DND-41 (cell line): ENCODE measurements at regions not wholly inside any gene's neighbourhood (a gene's known extent, or its start where the extent isn't known, plus 50 kb on each side); places are given as distances from the start of the nearest gene placed in this dataset.

Experiments
- ATAC-seq: fragments of 200-7000 bp; cut with Tn5 transposase; 3 replicates; pipeline ENCODE4 v1.9.1; 2021; ENCODE audit warnings: low read depth; ENCODE audit not compliant: insufficient read depth
- DNase-seq: peaks from one replicate; pipeline ENCODE4 v3.0.0-alpha.2; 2020
- H2AFZ ChIP-seq: 2 replicates; pipeline ENCODE4 v1.6.0; 2012; ENCODE audit warnings: low read depth, low read length
- H3K27ac ChIP-seq: 2 replicates; pipeline ENCODE4 v1.5.1; 2012; ENCODE audit warnings: low read length, inconsistent platforms
- H3K27me3 ChIP-seq: fragments of 200-600 bp; sonication (generic); 2 replicates; pipeline ENCODE4 v1.6.0; 2012; ENCODE audit warnings: low read length, mild to moderate bottlenecking, inconsistent platforms; ENCODE audit not compliant: insufficient read depth, poor library complexity
- H3K36me3 ChIP-seq: 2 replicates; pipeline ENCODE4 v1.5.1; 2012; ENCODE audit warnings: low read length, inconsistent platforms; ENCODE audit not compliant: insufficient read depth
- H3K4me1 ChIP-seq: 2 replicates; pipeline ENCODE4 v1.5.1; 2012; ENCODE audit warnings: mild to moderate bottlenecking, low read length; ENCODE audit not compliant: insufficient read depth
- H3K4me2 ChIP-seq: 2 replicates; pipeline ENCODE4 v1.6.0; 2012; ENCODE audit warnings: mild to moderate bottlenecking, moderate library complexity, low read length, inconsistent platforms; ENCODE audit not compliant: insufficient read depth
- H3K4me3 ChIP-seq, 2 experiments: fragments of 200-600 bp in 1 of 2; shearing (Covaris generic) in 1 of 2; 2 replicates each; pipeline ENCODE4 v1.5.1; 2012 to 2016; ENCODE audit warnings: inconsistent platforms in 2 of 2, low read length in 2 of 2, mild to moderate bottlenecking in 2 of 2, low read depth in 1 of 2, moderate library complexity in 1 of 2
- H3K79me2 ChIP-seq: 2 replicates; pipeline ENCODE4 v1.6.0; 2012; ENCODE audit warnings: low read length, inconsistent platforms; ENCODE audit not compliant: insufficient read depth
- H3K9ac ChIP-seq: 2 replicates; pipeline ENCODE4 v1.6.0; 2012; ENCODE audit warnings: low read depth, mild to moderate bottlenecking, inconsistent platforms, low read length, moderate library complexity
- H3K9me3 ChIP-seq: 2 replicates; pipeline ENCODE4 v1.5.1; 2012; ENCODE audit warnings: low read length, moderate library complexity, mild to moderate bottlenecking, inconsistent platforms; ENCODE audit not compliant: insufficient read depth, severe bottlenecking
- H4K20me1 ChIP-seq: 2 replicates; pipeline ENCODE4 v1.6.0; 2012; ENCODE audit warnings: low read length; ENCODE audit not compliant: insufficient read depth
- EZH2 ChIP-seq: IDR thresholded peaks from 3 replicates; pipeline ENCODE4 v1.6.1; 2012; ENCODE audit warnings: borderline replicate concordance, low read depth, mild to moderate bottlenecking, moderate library complexity, low read length, inconsistent platforms; ENCODE audit not compliant: severe bottlenecking
- TF ChIP-seq, protein P1 (sequence below): IDR thresholded peaks from 2 replicates; pipeline ENCODE4 v1.5.1; 2012; ENCODE audit warnings: borderline replicate concordance, low read length, moderate library complexity, mild to moderate bottlenecking; ENCODE audit not compliant: poor library complexity, severe bottlenecking; ENCODE audit errors: extremely low read depth

DNA sequence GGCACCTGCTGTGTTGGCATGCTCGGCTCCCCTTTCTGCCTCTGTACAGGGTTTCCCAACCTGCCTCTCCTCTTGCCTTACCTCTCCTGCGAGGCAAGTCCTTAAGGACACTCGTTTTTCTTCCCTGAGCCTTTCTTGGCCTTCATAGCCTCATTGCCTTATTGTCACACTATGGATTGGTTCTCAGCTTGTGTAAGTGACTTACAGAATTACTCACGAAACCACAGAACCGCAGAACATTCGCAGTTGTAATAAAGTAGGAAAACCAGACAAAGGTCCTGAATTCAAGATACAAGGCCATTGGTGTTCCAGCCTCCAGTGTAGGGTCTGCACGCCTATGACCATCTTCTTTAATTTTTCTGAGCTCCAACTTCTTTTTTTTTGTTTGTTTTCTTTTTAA is 317.6 kb upstream of the SMIM21 start:
- H3K27me3 ChIP-seq, result peaks cover 10% of the 10 kb centered on the region
- no peaks in the 10 kb centered on the region for H4K20me1 ChIP-seq
- H3K79me2 ChIP-seq, result no peaks in the 10 kb centered on the region
- TF ChIP-seq, protein P1, sequence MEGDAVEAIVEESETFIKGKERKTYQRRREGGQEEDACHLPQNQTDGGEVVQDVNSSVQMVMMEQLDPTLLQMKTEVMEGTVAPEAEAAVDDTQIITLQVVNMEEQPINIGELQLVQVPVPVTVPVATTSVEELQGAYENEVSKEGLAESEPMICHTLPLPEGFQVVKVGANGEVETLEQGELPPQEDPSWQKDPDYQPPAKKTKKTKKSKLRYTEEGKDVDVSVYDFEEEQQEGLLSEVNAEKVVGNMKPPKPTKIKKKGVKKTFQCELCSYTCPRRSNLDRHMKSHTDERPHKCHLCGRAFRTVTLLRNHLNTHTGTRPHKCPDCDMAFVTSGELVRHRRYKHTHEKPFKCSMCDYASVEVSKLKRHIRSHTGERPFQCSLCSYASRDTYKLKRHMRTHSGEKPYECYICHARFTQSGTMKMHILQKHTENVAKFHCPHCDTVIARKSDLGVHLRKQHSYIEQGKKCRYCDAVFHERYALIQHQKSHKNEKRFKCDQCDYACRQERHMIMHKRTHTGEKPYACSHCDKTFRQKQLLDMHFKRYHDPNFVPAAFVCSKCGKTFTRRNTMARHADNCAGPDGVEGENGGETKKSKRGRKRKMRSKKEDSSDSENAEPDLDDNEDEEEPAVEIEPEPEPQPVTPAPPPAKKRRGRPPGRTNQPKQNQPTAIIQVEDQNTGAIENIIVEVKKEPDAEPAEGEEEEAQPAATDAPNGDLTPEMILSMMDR, result no peak
- no peak for TF ChIP-seq EZH2
- no peak overlapping the region for H3K4me2 ChIP-seq
- H3K27ac ChIP-seq, result no peak overlapping the region
- ATAC-seq, result no peak
- no peak overlapping the region for H3K9ac ChIP-seq
- no peaks in the 10 kb centered on the region for H3K36me3 ChIP-seq
- no peak overlapping the region for H2AFZ ChIP-seq
- H3K4me3 ChIP-seq, result no peak overlapping the region
- DNase-seq, result no peak
- no peaks in the 10 kb centered on the region for H3K4me1 ChIP-seq
- H3K9me3 ChIP-seq, result no peaks in the 10 kb centered on the region

DNA sequence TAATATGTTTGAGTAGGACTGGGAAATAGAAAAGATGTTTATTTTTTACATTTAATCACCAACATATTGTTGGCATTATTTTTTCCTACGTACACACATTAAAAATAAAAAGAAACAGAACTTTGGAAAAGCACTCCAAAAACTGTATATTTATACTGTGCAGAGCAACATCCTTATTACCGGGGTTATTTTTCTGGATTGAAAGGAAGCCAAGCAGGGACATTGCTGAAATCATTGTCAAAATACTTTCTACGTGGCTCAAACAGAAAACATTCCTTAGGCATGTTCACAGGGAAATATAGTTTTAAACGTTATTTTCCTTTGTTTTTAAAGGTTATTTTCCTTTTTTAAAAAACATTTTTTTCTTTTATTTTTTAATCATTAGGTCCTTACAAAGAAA is 315.0 kb upstream of the SMIM21 start:
- ATAC-seq (no peak), DNase-seq (no peak)
- Histone ChIP-seq H3K9me3 (no peaks in the 10 kb centered on the region), H3K36me3 (no peaks in the 10 kb centered on the region), H3K4me1 (no peaks in the 10 kb centered on the region), H3K79me2 (no peaks in the 10 kb centered on the region), H3K9ac (no peak overlapping the region), H3K27me3 (peaks cover 10% of the 10 kb centered on the region), H3K27ac (no peak overlapping the region), H4K20me1 (no peaks in the 10 kb centered on the region), H3K4me3 (no peak overlapping the region), H3K4me2 (no peak overlapping the region), H2AFZ (no peak overlapping the region)
- TF ChIP-seq EZH2, result no peak
- TF ChIP-seq, protein P1, result no peak

GRCh38 chr18:75739682-75740081 is 312.2 kb upstream of the SMIM21 start:
- no peak overlapping the region for H2AFZ ChIP-seq
- peaks cover 10% of the 10 kb centered on the region for H3K27me3 ChIP-seq
- H4K20me1 ChIP-seq, result no peaks in the 10 kb centered on the region
- no peak overlapping the region for H3K27ac ChIP-seq
- H3K9me3 ChIP-seq, result no peaks in the 10 kb centered on the region
- H3K79me2 ChIP-seq, result no peaks in the 10 kb centered on the region
- H3K4me3 ChIP-seq, result no peak overlapping the region
- DNase-seq (no peak), ATAC-seq (no peak)
- H3K9ac ChIP-seq, result no peak overlapping the region
- no peak overlapping the region for H3K4me2 ChIP-seq
- no peaks in the 10 kb centered on the region for H3K4me1 ChIP-seq
- TF ChIP-seq, protein P1, result no peak
- TF ChIP-seq EZH2, result no peak
- H3K36me3 ChIP-seq, result no peaks in the 10 kb centered on the region

DNA sequence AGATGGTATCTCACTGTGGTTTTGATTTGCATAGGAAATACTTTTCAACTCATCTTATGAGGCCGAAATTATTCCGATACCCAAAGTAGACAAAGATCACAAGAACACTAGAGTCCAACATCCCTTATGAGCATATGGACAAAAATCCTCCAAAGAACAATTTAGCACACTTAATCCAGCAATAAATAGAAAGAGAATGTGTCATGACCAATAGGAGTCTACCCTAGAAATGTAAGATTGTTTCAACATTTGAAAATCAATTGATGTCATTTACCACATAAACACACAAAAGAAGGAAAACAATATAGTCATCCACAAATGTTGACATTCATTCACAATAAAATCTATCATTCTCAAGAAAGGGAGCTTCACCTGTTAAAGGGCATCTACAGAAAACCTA is 307.8 kb upstream of the SMIM21 start:
- no peak overlapping the region for H3K9ac ChIP-seq
- no peaks in the 10 kb centered on the region for H3K4me1 ChIP-seq
- no peaks in the 10 kb centered on the region for H3K79me2 ChIP-seq
- TF ChIP-seq, protein P1, result no peak
- no peak for TF ChIP-seq EZH2
- no peak overlapping the region for H2AFZ ChIP-seq
- no peak overlapping the region for H3K4me2 ChIP-seq
- no peak overlapping the region for H3K4me3 ChIP-seq
- H4K20me1 ChIP-seq, result no peaks in the 10 kb centered on the region
- no peaks in the 10 kb centered on the region for H3K36me3 ChIP-seq
- ATAC-seq, result no peak
- H3K27ac ChIP-seq, result no peak overlapping the region
- H3K9me3 ChIP-seq, result no peaks in the 10 kb centered on the region
- no peaks in the 10 kb centered on the region for H3K27me3 ChIP-seq
- DNase-seq, result no peak
